ENCODE measurements at regions not wholly inside any gene's neighbourhood (a gene's known extent, or its start where the extent isn't known, plus 50 kb on each side); places are given as distances from the start of the nearest gene placed in this dataset.
A peak's percentile ranks its signal among the peaks of the same experiment; 100 is the strongest.

GRCh38 chr4:41428601-41429279, 109.2 kb upstream of the LIMCH1 start:
- no peak for DNase-seq (ENCODE audit: low read depth)

- no peak for DNase-seq (ENCODE audit: low read depth)
These were observed 108.7 kb upstream of the LIMCH1 start for GRCh38 chr4:41429280-41429669.

GRCh38 chr4:41430792-41431191, 107.2 kb upstream of the LIMCH1 start:
- no peak for DNase-seq (ENCODE audit: low read depth)

GRCh38 chr4:41431276-41431675, 106.7 kb upstream of the LIMCH1 start:
- DNase-seq (ENCODE audit: low read depth) = no peak

GRCh38 chr4:41432219-41432618, 105.7 kb upstream of the LIMCH1 start:
- DNase-seq (ENCODE audit: low read depth) = no peak

GRCh38 chr4:41432881-41433280, 105.1 kb upstream of the LIMCH1 start:
- peak; percentile 65 for DNase-seq (ENCODE audit: low read depth)

GRCh38 chr4:41433361-41433760, 104.6 kb upstream of the LIMCH1 start:
- no peak for DNase-seq (ENCODE audit: low read depth)

- DNase-seq (ENCODE audit: low read depth) = no peak
These were observed 102.4 kb upstream of the LIMCH1 start for GRCh38 chr4:41435510-41435909.

GRCh38 chr4:41436419-41436818, 101.5 kb upstream of the LIMCH1 start:
- no peak for DNase-seq (ENCODE audit: low read depth)

- DNase-seq (ENCODE audit: low read depth) = no peak
These were observed 100.8 kb upstream of the LIMCH1 start for GRCh38 chr4:41437111-41437536.

GRCh38 chr4:41438931-41439297, 99.0 kb upstream of the LIMCH1 start:
- DNase-seq (ENCODE audit: low read depth) = no peak

GRCh38 chr4:41442810-41443209, 95.1 kb upstream of the LIMCH1 start:
- DNase-seq (ENCODE audit: low read depth) = no peak

- no peak for DNase-seq (ENCODE audit: low read depth)
These were observed 94.4 kb upstream of the LIMCH1 start for GRCh38 chr4:41443340-41444079.

- DNase-seq (ENCODE audit: low read depth) = no peak
These were observed 91.6 kb upstream of the LIMCH1 start for GRCh38 chr4:41446391-41446790.

- DNase-seq (ENCODE audit: low read depth) = no peak
These were observed 90.8 kb upstream of the LIMCH1 start for GRCh38 chr4:41446981-41447725.

- DNase-seq (ENCODE audit: low read depth) = peak; percentile 52
These were observed 89.0 kb upstream of the LIMCH1 start for GRCh38 chr4:41448934-41449333.

- DNase-seq (ENCODE audit: low read depth) = no peak
These were observed 86.0 kb upstream of the LIMCH1 start for GRCh38 chr4:41451961-41452360.

GRCh38 chr4:41452484-41453225, 85.3 kb upstream of the LIMCH1 start:
- no peak for DNase-seq (ENCODE audit: low read depth)

- no peak for DNase-seq (ENCODE audit: low read depth)
These were observed 83.5 kb upstream of the LIMCH1 start for GRCh38 chr4:41454423-41454822.

- no peak for DNase-seq (ENCODE audit: low read depth)
These were observed 82.8 kb upstream of the LIMCH1 start for GRCh38 chr4:41455206-41455605.

- DNase-seq (ENCODE audit: low read depth) = no peak
These were observed 81.3 kb upstream of the LIMCH1 start for GRCh38 chr4:41456559-41457101.

GRCh38 chr4:41458689-41459088, 79.3 kb upstream of the LIMCH1 start:
- DNase-seq (ENCODE audit: low read depth) = no peak

All from ELR (cell line).